NOMO-1 treated with DMSO at 0.1 percent for 48 hours (cell line): ENCODE measurements at regions not wholly inside any gene's neighbourhood (a gene's known extent, or its start where the extent isn't known, plus 50 kb on each side); places are given as distances from the start of the nearest gene placed in this dataset.
A peak's percentile ranks its signal among the peaks of the same experiment; 100 is the strongest.
"Not testable (repeated sequence)": the region's sequence is repeated elsewhere in the genome, so short reads cannot be mapped to it uniquely, and the experiment has no call there.

Experiments
- DNase-seq: peaks from one replicate; lab custom pipeline; 2025; ENCODE audit not compliant: unreplicated experiment; lab: John Stamatoyannopoulos, UW

DNA sequence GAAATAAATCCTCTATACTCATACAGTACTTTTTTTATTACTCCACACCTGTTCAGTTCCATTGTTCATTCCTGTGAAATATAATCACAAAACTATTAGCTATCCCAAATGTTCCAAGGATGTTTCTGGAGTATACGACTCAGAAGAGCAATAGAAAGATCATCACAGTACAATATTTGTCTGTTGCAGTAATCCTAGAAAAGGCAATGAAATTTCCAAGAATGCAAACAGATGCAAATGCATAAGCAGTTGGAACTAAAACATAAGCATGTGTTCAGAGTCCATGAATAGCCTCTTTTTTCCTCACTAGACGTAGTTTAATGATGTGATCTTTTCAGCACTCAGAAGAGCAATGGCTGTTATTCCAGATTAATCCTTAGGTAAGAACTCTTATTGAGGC is 55.2 kb downstream of the RTL3 start:
- no peak for DNase-seq

DNA sequence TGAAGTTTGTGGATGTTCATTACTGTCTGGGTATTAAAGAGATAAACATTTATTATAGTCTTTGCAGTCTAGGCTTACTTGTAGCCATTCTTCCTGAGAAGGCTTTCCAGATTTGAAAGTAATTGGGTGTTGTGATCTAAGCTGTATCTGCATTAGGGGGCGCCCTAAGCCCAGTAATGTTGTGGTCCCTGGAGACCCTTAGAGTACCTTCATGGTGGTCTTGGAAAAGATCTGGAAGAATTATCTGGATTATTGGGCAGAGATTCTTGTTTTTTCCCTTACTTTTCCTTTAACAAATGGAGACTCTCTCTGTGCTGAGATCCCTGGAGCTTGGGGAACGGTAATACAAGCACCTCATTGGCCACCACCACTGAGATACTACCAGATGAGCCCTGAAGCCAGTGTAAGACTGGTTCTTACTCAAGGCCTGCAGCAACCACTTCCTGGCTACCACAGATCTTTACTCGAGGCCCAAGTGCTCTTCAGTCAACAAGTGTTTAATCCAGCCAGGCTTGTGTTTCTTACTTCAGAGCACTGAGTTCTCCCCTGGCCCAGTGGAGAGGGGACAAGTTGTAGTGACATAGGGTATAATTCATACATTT is 63.1 kb downstream of the RTL3 start:
- DNase-seq: no peak

DNA sequence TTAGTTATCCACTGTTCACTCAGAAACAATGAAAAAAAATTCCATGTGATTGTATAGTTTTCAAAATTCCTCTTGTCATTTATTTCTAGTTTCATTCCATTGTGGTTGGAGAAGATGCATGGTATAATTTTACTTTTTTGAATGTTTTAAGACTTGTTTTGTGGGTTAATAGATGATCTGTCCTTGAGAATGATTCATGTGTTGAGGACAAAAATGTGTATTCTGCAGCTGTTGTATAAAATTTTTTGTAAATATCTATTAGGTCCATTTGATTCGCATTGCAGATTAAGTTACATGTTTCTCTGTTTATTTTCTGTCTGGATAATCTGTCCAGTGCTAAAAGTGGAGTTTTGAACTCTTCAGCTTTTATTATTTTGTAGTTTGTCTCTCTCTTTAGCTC is 65.4 kb downstream of the RTL3 start:
- no peak for DNase-seq

DNA sequence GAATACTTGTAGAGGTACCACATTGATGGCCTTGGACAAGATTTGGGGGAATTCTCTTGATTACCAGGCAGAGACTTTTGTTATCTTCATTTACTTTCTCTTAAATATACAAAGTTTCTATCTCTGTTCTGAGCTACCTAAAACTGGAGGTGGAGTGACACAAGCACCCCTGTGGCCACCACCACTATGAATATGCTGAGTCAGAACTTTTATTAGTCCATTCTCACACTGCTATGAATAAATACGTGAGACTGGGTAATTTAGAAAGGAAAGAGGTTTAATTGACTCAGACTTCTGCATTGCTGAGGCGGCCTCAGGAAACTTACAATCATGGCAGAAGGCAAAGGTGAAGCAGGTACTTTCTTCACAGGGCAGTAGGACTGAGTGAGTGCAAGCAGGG is 67.1 kb downstream of the RTL3 start:
- DNase-seq: no peak

DNA sequence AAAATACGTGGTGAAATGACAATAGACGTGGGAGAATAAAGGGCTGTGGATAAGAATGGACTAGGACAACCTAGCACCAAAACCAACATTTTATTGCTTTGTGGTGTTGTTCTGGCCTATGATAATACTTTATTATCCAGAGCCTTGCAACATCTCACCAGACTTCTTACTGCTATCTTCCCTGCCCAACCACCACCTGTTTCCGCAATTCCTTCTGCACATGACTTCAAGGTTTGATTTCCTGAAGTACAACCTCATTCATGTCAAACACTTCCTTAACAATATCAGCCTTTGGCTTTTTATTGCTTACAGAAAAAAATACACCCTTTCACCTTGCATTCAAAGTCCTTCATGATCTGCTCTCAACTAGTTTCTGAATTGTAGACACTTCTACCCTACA is 84.8 kb downstream of the RTL3 start:
- no peak for DNase-seq

DNA sequence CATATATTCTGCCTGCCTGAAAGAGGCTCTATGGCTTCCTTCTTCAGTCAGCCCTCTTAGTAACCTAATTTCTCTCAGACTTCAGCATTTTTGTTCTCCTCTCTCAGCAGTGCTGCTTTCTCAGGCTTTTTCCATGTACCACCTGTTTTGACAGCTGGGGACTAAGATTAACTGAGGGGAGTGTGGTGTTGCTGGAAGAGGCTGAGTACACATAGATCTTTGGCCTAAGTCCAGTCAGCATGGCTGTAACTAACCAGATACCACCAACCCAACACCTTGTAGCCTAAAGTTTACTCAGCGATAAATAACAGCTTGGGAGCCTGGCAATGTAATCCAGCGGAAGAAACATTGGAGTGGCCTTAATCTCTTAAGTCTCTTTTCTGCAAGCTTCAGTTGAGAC is 85.5 kb downstream of the RTL3 start:
- DNase-seq: no peak

DNA sequence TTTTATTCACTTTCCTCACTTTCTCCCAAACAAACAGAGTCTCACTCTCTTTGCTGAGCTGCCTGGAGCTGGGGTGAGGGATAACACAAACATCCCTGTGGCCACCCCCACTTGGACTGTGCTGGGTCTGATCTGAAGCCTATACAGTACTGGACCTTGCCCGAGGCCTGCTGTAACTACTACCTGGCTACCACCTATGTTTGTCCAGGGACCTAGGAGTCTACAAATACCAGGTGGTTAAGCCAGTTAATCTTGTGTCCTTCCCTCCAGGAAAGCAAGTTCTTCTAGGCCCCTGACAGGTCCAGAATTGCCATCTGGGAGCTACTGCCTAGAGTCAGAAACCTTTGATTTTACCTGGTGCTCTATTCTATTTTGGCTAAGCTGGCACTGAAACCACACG is 87.3 kb downstream of the RTL3 start:
- DNase-seq: no peak

DNA sequence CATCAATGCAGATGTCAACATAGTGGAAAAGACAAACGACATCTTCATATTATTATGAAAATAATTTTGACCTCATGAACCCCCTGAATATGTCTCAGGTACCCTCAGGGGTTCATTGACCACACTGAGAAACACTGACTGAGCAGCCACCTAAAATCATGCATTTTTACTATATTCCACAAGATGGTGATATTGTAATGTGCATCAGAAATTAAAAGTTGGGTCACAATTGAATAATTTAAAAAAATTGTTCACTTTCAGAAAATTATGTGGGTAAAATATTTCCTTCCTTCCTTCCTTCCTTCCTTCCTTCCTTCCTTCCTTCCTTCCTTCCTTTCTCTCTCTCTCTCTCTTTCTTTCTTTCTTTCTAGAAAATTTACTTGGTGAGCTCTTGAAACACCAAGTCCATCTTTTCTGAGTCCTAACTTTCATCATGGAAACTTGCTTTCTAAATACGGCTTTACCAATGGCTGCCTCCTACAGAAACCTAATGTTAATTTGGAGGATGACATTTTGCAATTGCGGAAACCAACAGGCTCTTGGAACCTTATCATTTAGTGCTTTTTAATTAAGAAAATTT is 103.6 kb downstream of the RTL3 start:
- peak; percentile 49 for DNase-seq

DNA sequence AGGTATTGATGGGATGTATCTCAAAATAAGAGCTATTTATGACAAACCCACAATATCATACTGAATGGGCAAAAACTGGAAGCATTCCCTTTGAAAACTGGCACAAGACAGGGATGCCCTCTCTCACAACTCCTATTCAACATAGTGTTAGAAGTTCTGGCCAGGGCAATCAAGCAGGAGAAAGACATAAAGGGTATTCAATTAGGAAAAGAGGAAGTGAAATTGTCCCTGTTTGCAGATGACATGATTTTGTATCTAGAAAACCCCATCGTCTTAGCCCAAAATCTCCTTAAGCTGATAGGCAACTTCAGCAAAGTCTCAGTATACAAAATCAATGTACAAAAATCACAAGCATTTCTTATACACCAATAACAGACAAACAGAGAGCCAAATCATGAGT is 106.5 kb downstream of the RTL3 start:
- DNase-seq: not testable (repeated sequence)

DNA sequence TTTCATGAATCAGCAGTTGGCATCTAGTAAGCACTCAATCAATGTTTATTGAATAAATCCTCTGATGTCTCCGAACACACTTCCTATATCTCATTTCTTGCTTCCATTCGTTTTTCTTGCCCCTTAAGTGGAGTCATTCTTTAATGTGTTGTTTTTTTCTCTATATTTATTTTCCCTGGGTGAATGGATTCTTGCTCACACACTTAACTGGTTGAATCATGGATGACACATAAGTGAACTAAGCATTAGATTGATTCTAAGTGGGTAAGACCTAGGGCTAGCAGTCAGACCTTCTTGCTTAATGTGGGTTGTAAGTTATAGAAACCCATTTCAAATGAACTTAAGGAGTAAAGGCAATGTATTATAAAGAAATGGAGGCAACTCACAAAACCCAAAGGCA is 111.1 kb downstream of the RTL3 start:
- DNase-seq: no peak

DNA sequence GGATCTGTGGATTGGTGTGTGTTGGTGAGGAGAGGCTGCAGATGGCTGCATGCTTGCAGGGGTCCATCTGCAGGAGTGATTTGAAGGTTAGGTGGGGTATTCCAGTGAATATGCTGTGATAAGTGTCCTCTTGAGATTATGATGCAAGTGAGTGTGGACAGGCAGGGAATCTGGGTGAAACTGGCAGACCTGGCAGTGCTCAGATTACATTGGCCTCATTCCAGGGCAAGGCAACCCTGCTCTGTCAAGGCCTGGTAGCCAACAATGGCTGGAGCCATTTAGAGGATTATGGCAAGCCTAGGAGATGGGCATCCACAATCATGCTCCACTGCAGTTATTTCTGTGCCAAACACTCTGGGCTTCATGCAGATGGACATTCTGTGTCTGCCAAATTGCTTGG is 113.9 kb downstream of the RTL3 start:
- DNase-seq: no peak

DNA sequence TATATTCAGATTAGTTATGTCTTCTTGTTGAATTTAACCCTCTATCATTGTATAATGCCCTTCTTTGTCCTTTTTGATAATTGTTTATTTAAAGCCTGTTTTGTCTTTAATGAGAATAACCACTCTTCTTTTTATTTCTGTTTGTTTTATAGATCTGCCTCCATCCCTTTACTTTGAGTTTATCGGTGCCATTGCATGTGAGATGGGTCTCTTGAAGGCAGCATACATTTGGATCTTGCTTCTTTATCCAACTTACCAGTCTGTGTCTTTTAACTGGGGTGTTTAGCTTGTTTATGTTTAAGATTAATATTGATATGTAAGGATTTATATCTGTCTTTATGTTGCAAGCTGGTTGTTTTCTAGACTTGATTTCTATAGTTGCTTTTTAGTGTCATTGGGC is 115.8 kb downstream of the RTL3 start:
- DNase-seq: no peak

DNA sequence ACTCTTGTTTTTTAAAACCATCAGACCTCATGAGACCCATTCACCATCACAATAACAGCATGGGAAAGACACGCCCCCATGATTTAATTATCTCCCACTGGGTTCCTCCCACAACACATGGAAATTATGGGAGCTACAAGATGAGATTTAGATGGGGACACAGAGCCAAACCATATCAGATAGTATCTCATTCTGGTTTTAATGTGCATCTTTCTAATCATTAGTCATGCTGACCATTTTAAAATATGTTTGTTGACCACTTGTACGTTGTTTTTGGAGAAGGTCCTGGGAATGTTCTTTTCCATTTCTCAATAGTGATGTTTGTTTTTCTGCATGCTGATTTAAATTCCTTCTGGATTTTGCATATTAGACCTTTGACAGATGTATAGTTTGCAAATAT is 119.0 kb downstream of the RTL3 start:
- no peak for DNase-seq

DNA sequence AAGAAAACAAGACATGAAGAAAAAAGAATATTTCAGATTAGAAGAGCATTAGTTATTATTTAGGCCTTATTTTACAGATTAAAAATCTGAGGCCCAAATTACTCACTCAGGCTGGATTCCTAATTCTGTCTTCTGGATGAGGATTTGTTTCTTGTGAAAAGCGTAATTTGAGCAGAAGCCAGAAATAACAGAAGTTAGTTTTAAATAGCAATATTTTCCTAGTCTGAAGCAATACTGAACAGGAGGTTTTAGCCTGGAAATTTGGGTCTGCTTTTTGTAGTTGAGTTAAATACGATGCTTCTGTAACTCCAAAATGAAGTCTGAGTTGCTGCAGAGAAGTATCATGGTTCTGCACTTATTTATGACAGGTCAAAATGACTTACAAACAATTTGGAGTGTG is 124.9 kb downstream of the RTL3 start:
- no peak for DNase-seq

DNA sequence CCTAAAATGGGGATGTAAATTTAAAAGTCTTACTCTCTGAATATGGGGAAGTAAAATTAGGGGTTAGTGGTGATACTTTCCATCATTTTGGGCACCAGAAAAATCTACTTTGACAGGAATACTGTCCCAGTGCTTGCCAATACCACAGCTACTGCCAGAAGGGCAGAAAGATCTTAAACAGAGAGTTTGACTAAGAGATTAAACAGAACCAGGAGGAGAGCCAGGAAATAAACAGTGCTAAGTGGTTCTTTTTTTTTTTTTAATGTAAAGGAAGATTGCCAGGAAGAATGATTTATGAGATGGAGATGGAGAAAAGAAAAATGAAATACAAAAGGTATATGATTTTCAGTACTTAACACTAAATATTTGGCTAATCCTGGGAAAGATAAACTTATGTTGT is 126.8 kb downstream of the RTL3 start:
- DNase-seq: peak; percentile 19

DNA sequence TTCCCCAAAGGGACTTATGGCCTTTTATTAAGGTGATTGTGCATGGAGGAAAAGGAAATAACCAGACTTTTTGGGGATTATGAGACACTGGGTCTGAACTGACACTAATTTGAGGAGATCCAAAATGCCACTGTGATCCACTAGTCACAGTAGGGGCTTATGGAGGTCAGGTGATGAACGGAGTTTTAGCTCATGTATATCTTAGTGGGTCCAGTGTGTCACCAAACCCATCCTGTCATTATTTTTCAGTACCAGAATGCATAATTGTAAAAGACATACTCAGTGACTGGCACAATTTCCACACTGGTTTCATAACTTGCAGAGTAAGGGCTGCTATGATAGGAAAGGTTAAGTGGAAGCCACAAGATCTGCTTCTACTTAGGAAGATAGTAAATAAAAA is 131.3 kb downstream of the RTL3 start:
- no peak for DNase-seq

DNA sequence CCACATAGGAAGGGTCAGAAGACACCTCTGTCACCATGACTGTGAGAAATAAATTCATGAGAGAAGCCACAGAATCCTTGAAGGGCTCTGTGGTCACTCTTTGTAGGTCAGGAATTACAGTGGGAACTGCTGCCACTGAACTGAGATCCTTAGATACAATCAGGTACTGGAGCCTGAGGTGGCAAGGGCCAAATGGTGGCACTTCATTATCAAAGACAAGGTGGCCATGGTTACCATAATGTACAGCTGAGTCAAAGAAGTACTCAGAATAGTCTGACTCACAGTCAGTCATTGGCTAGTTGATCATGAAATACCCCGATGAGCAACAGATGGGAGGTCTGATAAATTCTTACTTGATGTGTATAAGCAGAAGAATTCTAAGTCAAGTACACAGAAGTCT is 131.9 kb downstream of the RTL3 start:
- no peak for DNase-seq

DNA sequence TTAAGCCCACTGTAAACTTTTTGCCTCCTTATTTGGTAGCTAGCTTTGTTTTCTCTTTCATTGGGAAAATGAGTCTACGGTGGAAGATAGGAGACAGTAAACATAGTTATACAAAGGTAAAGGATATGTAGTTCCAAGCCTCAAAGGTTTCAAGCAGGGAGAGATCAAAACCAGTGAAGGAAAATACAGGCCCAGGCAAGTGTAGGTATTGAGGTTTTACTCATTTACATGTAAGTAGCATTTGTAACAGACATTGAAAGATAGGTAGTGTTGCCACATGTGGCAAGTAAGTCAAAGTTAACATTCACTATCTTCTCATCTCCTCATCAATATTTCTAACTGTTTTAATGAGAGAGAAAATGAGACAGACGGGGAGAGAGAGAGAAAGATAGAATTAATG is 136.5 kb downstream of the RTL3 start:
- no peak for DNase-seq

DNA sequence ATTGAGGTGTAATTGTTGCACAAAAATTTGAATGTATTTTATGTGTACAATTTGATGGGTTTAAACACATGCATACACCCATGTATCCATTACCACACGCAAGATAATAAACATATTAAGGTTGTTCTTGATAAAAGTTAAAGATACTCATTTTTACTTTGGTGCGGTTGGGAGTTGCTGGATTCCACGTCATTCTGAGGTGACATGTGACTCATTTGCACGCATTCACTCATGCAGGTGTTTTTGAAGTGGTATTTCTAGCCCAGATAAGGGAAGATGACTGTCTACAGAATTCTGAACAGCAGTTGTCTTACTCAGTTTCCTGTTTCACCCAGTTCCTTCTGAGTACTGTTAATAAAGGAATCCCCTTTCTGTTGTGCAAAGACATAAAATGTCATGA is 142.0 kb downstream of the RTL3 start:
- no peak for DNase-seq

DNA sequence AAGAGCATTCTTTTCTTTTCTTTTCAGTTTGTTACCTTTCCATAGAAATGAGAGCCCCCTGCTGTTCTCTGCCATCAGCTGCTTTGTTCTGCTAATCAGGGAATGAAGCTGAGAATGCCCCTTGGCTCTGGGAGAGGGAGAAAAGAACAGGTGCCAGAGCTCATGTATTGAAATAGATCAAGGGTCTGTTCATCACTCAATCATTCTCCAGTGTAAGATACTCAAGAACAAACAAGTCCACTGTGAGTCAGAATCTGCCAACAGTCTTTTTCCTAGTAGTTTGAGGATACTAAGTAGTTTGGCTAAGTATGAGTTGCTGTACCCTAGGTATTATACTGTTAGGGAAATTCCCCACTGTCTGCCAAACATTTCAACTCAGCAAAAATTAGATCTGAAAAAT is 144.3 kb downstream of the RTL3 start:
- no peak for DNase-seq

DNA sequence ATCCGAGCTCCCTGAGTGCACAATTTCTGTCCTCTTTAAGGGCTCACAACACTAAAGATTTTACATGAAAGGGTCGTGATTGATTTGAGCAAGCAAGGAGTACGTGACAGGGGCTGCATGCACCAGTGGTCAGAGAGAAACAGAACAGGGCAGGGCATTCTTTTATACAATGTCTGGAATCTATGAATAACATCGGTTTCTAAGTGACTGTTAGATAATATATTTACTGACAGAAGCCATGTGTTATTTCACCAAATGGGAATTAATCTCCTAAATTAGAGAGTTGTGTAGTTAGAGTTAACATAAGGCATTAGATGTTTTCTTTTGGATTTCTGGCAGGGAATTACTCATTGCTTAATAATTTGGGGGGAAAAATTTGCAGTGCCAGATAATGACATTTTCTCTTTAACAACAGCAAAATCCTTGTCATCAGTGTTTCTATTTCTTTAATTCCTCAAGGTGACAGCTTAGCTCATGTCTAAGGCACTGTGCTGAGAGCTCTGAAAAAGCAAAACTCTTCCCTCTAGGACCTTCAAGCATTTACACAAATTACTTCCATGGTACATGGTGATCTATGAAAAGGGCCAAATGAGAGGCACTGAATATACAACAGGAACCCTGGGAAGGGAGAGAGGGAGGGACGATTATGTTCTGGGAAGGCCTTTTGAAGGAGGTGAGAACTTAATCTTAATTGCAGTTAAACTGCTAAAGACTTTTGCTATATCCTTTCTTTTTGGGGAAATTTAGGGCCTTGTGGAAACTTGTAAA is 145.0 kb downstream of the RTL3 start:
- no peak for DNase-seq

DNA sequence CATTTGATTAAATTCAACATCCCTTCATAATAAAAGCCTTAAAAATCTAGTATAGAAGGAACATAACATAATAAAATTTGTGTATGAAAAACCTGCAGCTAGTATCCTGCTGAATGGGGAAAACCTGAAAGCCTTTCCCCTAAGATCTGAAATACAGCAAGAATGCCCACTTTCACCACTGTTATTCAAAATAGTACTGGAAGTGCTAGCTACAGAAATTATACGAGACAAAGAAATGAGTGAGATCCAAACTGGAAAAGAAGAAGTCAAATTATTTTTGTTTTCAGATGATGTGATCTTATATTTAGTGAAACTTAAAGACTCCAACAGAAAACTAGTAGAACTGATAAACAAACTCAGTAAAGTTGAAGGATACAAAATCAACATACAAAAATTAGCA is 152.9 kb downstream of the RTL3 start:
- no peak for DNase-seq

DNA sequence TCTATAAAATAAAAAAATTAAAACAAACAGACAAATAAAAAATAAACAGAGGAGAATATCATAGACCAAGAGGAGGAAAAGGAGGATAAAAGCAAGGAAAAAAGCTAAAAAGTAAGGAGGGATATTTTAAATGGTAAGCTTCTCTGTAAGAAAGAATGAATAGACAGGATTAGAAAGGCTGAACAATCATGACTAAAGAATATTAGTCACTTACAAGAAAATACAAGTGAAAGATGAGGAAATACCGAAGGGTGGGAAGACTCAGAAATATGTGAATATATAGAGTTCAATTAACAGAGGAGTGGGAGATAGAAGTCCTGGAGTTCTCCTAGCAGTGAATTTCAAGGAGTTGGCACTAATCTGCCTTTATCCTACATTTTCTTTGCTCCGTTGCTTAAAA is 162.6 kb downstream of the RTL3 start:
- no peak for DNase-seq
